Tibial nerve (tissue), 4 donors: ENCODE measurements at regions not wholly inside any gene's neighbourhood (a gene's known extent, or its start where the extent isn't known, plus 50 kb on each side); places are given as distances from the start of the nearest gene placed in this dataset.

Experiments
- CTCF ChIP-seq, 5 experiments: fragments of 200-600 bp in 3 of 5; fragments of 450-650 bp in 2 of 5; sonication (generic) in 3 of 5; IDR thresholded peaks; one replicate each; pipeline ENCODE4 v1.5.1; 2016 to 2019; ENCODE audit warnings: antibody characterized with exemption in 5 of 5, mild to moderate bottlenecking in 3 of 5, moderate library complexity in 2 of 5
- EP300 ChIP-seq, 2 donors: sonication (generic); formaldehyde crosslinking; IDR thresholded peaks; one replicate each; pipeline ENCODE4 v1.6.1; 2017; ENCODE audit warnings: antibody characterized with exemption in 2 of 2, mild to moderate bottlenecking in 1 of 2
- POLR2A ChIP-seq, 2 donors: fragments of 450-650 bp; IDR thresholded peaks; one replicate each; pipeline ENCODE4 v1.6.1; 2017; ENCODE audit warnings: antibody characterized with exemption in 2 of 2, mild to moderate bottlenecking in 2 of 2, moderate library complexity in 2 of 2

DNA sequence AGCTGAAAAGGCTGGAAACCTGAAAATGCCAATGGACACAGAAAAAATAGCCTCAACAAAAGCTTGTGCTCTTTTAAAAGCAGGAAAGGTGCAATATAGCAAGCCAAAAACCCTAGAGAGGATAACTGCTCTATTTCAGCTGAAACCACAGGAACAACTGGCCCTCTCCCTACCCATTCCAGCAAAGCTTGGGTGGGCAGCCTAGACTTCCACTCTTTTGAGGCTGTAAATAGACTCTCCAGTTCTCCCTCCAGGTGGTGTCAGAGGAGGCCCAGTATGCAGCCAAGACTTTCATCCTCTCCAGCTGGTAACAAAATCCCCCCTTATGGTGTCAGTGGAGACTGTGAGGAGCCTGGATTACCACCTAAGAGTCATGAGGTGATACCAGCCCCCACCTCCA is 206.9 kb upstream of the PLD5 start:
- TF ChIP-seq CTCF (IDR thresholded peaks at IDR 0.05) (no peak), POLR2A (IDR thresholded peaks at IDR 0.05) (no peak), EP300 (IDR thresholded peaks at IDR 0.05) (no peak)
